IPS-20b (cell line): ENCODE measurements at regions not wholly inside any gene's neighbourhood (a gene's known extent, or its start where the extent isn't known, plus 50 kb on each side); places are given as distances from the start of the nearest gene placed in this dataset.

Experiments
- H3K27ac ChIP-seq: one replicate; pipeline ENCODE4 v1.5.1; 2013; ENCODE audit warnings: low read length
- H3K27me3 ChIP-seq: 2 replicates; pipeline ENCODE4 v1.6.1; 2013; ENCODE audit warnings: mild to moderate bottlenecking, low read length, inconsistent platforms; ENCODE audit not compliant: insufficient read depth
- H3K36me3 ChIP-seq: 2 replicates; pipeline ENCODE4 v1.6.1; 2013; ENCODE audit warnings: low read depth, mild to moderate bottlenecking, inconsistent platforms, low read length, moderate library complexity; ENCODE audit not compliant: insufficient read depth
- H3K4me1 ChIP-seq: 2 replicates; pipeline ENCODE4 v1.6.1; 2013; ENCODE audit warnings: mild to moderate bottlenecking, control low read depth, inconsistent platforms, low read length, moderate library complexity; ENCODE audit not compliant: insufficient read depth
- H3K4me3 ChIP-seq: 2 replicates; pipeline ENCODE4 v1.5.1; 2013; ENCODE audit warnings: mild to moderate bottlenecking, low read length, inconsistent platforms
- H3K9ac ChIP-seq: 2 replicates; pipeline ENCODE4 v1.6.1; 2013; ENCODE audit warnings: low read depth, mild to moderate bottlenecking, inconsistent platforms, low read length, moderate library complexity
- H3K9me3 ChIP-seq: 2 replicates; pipeline ENCODE4 v1.6.1; 2013; ENCODE audit warnings: mild to moderate bottlenecking, low read depth, low read length, inconsistent platforms; ENCODE audit not compliant: insufficient read depth

DNA sequence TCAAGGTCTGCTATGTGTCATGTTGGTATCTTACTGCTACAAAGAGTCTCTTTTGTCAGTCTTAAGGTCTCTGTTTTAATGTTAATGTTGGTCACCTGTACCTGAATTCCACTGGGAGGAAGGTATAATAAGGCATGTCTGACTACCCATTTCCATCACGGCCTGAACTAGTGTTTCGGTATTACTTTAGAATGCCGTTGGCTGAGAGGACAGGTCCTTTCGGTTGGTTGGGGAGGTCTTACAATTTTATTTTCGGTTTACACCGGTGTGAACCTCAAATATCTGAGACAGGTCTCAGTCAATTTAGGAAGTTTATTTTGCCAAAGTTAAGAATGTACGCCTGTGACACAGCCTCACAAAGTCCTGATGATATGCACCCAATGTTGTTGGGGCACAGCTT lies 154.9 kb upstream of the ABCA1 start:
- Histone ChIP-seq H3K27ac (no peak overlapping the region), H3K4me1 (peaks cover 3% of the 10 kb centered on the region; the same call in 1 of the 2 replicates), H3K4me3 (no peak overlapping the region), H3K36me3 (no peaks in the 10 kb centered on the region), H3K9ac (no peak overlapping the region), H3K9me3 (no peaks in the 10 kb centered on the region), H3K27me3 (no peaks in the 10 kb centered on the region)

DNA sequence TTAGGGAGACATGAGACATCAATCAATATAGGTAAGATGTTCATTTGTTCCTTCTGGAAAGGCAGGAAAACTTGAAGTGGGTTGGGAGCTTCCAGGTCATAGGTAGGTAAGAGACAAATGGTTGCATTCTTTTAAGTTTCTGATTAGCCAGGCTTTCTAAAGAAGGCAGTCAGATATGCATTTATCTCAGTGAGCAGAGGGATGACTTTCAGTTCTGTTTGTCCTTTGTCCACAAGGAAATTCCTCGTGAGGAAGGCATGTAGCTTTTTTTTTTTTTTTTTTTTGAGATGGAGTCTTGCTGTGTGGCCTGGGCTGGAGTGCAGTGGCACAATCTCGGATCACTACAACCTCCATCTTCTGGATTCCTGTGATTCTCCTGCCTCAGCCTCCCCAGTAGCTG lies 155.3 kb upstream of the ABCA1 start:
- Histone ChIP-seq H3K4me3 (no peak overlapping the region), H3K27ac (no peak overlapping the region), H3K36me3 (no peaks in the 10 kb centered on the region), H3K27me3 (no peaks in the 10 kb centered on the region), H3K9ac (no peak overlapping the region), H3K4me1 (peaks cover 3% of the 10 kb centered on the region; the same call in 1 of the 2 replicates), H3K9me3 (no peaks in the 10 kb centered on the region)

DNA sequence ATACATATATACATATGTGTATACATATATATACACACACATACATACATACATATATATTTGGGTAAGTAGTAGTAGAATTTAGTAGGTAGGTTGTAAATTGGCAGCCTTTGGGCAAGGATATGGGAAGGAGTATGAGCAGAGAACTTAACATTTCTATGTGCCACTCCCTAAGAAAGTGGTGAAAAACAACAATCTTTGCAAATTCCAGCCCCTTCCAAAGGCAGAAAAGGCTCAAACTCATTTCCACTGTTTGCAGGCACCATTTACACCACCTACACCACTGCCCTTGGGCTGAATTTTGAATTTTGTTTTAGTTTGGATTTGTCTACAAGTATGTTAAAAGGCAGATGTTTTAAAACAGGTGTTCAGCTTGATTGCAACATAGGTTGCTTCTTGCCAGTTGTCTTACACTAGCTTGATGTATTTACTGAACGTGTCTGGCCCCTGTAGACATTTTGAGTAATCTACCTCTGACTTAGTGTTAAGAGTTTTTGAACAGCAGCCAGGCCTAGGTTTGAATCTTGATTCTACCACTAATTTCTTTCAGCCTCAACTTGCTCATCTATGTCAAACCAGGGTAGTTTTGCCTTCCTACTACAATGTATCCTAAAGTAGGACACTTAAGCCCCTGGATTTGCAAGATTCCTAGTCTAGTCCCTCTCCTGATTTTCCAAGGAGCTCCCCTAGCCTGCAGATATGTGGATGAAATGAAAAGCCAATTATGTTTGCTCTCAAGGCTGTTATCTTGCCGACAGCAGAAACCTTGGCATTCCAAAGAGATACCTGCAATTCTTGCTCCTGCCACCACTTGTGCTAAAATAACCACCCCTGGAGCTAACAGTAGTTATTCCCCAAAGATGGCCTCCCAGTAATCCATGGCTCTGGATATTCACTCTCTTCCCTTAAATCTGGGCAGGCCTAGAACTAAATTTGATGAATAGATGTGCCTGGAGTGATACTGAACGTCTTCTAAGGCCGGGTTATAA lies 156.2 kb upstream of the SLC44A1 start:
- no peaks in the 10 kb centered on the region for H3K36me3 ChIP-seq
- no peaks in the 10 kb centered on the region for H3K9me3 ChIP-seq
- no peak overlapping the region for H3K9ac ChIP-seq
- H3K4me3 ChIP-seq, result no peak overlapping the region
- H3K27ac ChIP-seq, result no peak overlapping the region
- no peaks in the 10 kb centered on the region for H3K27me3 ChIP-seq
- no peaks in the 10 kb centered on the region for H3K4me1 ChIP-seq

DNA sequence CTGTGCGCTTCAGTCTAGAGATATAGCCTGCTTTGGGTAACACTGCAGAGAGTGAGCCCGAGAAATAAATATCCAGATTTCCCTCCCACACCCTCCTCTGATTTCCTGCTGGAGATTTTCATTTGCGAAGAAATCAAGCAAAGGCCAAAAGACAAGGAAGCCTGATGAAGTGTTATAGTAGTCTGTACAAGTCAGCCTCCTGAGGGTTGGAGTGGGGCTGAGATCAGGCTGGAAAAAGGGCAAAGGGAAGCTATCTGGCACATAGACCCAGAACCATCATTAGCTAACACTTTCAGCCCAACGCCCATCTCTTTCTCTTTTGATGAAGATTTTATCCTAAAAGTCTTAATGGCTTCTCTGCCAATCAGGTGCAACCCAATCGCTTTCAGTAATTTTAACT lies 154.6 kb upstream of the SLC44A1 start:
- no peaks in the 10 kb centered on the region for H3K27me3 ChIP-seq
- H3K4me3 ChIP-seq, result no peak overlapping the region
- H3K9me3 ChIP-seq, result no peaks in the 10 kb centered on the region
- H3K4me1 ChIP-seq, result peaks cover 4% of the 10 kb centered on the region; the same call in 1 of the 2 replicates
- no peaks in the 10 kb centered on the region for H3K36me3 ChIP-seq
- no peak overlapping the region for H3K9ac ChIP-seq
- no peak overlapping the region for H3K27ac ChIP-seq

DNA sequence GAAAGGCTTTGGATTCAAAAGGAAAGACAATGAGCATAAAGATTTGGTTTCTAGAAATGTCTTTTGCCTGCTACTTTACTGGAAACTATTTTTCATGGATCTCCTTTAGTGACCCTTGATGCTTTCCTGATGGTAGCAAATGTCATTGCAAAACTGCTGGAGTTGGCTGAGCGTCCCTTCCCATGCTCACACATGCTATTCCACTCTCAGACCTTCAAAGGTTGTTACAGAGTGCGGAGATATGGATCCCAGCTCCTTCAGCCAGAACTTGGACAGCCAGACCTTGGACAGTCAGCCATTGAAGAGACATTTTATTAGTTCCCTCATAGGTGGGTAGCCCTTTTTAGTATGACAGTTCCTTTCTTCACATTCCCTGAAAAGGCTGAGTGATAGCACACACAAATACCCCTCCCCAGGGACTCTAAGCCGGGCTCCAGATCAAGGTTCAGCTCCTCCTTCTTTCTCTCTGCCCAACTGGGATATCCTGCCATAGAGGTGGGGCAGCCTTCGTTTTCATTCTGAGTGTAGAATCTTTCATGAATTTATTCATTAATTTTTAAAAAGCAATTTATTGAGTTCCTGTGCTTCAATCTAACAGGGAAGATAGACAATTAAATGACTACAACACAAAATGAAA lies 153.3 kb upstream of the SLC44A1 start:
- Histone ChIP-seq H3K27ac (no peak overlapping the region), H3K27me3 (no peaks in the 10 kb centered on the region), H3K36me3 (no peaks in the 10 kb centered on the region), H3K4me3 (no peak overlapping the region), H3K9ac (no peak overlapping the region), H3K4me1 (peaks cover 11% of the 10 kb centered on the region), H3K9me3 (no peaks in the 10 kb centered on the region)

DNA sequence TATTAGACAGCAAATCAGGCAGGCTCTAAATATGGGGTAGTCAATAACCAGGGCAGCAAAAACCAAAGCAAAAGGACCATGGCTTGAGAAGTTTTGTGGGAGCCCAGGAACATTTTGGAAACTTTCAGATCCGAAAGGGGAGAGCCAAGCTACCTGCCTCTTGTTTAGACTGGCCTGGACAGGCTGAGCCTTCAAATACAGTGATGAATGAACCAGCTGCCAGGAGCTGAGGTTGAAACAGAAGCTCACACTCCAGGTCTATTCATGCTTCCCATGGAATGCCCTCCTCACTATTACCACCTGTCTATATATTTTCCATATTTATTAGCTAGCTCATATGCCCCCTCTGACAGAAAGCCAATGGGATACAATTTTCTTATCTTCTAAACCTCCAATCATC lies 150.8 kb upstream of the SLC44A1 start:
- no peak overlapping the region for H3K4me3 ChIP-seq

DNA sequence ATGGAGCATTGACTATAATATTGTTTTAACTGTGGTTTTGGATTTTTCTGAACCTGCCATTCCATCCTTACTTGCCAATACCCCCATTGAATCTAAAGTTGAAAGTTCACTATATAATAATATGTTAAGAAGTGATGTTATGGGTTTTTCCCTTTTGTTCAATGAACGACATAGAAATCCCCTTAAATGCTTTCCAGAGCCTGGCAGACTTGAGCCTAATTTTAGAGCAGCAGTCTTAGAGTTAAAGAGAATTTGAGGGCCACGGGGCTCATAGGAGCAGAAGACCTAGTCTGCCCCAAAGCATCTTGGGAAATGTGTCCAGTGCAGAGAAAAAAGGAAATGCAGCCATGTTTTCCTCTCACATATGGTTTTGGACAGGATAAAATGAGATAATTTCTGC lies 146.1 kb upstream of the SLC44A1 start:
- no peaks in the 10 kb centered on the region for H3K9me3 ChIP-seq
- H3K27ac ChIP-seq, result no peak overlapping the region
- H3K4me3 ChIP-seq, result no peak overlapping the region
- no peaks in the 10 kb centered on the region for H3K27me3 ChIP-seq
- H3K36me3 ChIP-seq, result no peaks in the 10 kb centered on the region
- H3K9ac ChIP-seq, result no peak overlapping the region
- peaks cover 11% of the 10 kb centered on the region for H3K4me1 ChIP-seq

More for the DNA sequence above, 150.8 kb upstream of the SLC44A1 start:
- Histone ChIP-seq H3K4me1 (peaks cover 11% of the 10 kb centered on the region), H3K27ac (no peak overlapping the region), H3K9me3 (no peaks in the 10 kb centered on the region), H3K36me3 (no peaks in the 10 kb centered on the region), H3K9ac (no peak overlapping the region), H3K27me3 (no peaks in the 10 kb centered on the region)

DNA sequence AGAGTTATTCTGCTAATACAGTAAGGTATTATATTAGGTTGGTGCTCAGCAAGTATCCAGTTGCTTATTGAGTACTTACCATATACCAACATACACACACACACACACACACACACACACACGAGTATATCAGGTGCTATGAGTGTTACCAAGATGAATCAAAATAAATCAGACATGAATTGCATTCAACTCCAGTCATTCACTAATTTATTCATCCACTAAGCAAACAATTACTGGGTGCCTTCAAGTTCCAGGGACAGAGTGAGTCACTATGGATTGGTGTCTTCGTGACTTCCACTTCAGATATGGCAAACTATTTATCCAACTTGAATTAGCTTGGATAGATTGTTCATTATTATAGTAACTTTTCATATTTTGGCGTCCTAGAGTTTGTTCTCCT lies 140.7 kb upstream of the SLC44A1 start:
- no peak overlapping the region for H3K27ac ChIP-seq
- H3K4me3 ChIP-seq, result no peak overlapping the region
- no peaks in the 10 kb centered on the region for H3K9me3 ChIP-seq
- no peaks in the 10 kb centered on the region for H3K27me3 ChIP-seq
- no peaks in the 10 kb centered on the region for H3K36me3 ChIP-seq
- H3K4me1 ChIP-seq, result no peaks in the 10 kb centered on the region
- H3K9ac ChIP-seq, result no peak overlapping the region

DNA sequence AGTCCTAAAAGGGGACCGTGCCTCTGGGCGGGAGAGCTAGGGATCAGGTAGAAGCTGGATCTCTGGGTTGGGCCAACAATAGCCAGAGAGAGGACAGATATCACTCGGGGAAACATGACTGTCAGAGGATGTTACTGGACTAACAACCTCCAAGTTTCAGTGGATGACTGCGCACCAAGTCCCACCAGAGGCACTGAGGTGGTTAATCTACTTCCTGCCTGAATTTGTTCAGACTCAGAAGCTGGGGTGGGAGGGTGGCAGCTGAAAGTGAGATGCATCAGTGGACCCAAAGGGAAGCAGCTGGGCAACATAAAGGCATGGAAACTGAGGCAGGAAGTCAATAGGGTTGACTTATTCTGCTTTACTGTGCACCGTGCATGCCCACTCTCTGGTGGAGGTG lies 130.1 kb upstream of the SLC44A1 start:
- Histone ChIP-seq H3K4me1 (peaks cover 4% of the 10 kb centered on the region; the same call in 1 of the 2 replicates), H3K9me3 (no peaks in the 10 kb centered on the region), H3K9ac (no peak overlapping the region), H3K27me3 (no peaks in the 10 kb centered on the region), H3K27ac (no peak overlapping the region), H3K4me3 (no peak overlapping the region), H3K36me3 (no peaks in the 10 kb centered on the region)

DNA sequence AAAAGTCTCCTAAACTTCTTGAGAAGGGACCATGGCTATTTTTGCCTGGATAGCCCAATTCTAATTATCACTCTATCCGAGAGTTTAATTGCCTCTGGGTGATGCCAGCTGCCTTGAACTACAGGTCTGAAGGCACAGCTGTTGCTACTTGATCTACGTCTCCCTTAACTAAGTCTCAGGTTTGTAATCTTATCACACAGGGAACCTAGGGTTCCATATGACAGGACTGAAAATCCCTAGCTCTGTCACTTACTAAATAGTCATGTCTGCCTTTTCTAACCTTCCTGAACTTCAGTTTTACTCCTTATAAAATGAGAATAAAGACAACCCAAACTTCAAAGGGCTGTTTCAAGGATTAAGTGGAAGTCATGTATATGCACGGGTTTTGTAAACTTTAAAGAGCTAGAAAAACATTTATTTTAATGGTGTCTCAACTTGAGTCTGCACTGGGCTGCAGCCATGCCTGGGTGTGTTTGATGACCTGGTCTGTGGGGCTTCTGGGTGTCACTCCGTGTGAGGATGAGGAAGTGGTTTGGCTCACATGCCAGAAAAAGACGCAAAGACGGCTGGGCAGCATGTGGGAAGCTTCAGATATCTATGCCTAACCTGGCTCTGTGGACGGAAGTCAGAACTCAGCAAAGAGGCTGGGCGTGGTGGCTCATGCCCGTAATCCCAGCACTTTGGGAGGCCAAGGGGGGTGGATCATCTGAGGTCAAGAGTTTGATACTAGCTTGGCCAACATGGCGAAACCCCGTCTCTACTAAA lies 129.3 kb upstream of the SLC44A1 start:
- Histone ChIP-seq H3K9ac (no peak overlapping the region), H3K9me3 (no peaks in the 10 kb centered on the region), H3K4me1 (peaks cover 4% of the 10 kb centered on the region; the same call in 1 of the 2 replicates), H3K27ac (no peak overlapping the region), H3K36me3 (no peaks in the 10 kb centered on the region), H3K27me3 (no peaks in the 10 kb centered on the region), H3K4me3 (no peak overlapping the region)

DNA sequence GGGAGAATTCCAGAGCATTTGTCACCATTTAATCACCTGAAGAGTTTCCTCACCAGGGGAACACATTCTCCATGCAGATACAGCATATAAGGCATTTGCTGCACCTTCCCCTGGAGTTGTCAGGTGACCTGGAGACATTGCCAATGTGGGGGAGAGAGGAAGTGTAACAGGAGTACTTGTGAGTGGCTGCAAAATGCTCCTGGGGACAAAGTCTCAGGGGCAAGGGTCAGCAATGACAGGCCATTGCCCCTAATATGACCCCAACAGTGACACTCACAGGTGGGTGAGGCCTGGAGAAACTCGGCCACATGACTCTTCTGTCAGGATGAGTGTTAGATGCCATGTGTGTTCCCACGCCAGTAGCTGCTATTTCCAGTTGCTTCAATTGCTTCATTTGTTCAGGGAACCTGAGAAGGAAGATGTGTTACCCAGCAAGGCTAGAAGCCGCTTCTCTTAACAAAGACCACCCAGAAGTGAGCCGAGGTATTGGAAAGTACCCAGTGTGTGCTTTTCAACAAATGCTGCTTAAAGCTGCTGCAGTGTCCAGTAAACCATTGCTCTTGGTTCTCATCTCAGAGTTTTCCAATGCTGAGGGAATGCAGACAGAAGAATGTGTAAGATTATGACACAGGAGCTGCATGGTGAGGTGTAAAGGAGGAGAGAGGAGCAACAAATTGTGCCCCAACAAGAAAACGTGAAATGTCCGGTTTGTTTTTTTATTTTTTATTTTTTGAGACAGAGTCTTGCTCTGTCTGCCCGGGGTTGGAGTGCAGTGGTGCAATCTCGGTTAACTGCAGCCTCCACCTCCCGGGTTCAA lies 128.2 kb upstream of the SLC44A1 start:
- Histone ChIP-seq H3K27ac (no peak overlapping the region), H3K4me3 (no peak overlapping the region), H3K9ac (no peak overlapping the region), H3K9me3 (no peaks in the 10 kb centered on the region), H3K27me3 (no peaks in the 10 kb centered on the region), H3K4me1 (peaks cover 4% of the 10 kb centered on the region; the same call in 1 of the 2 replicates), H3K36me3 (no peaks in the 10 kb centered on the region)
